HTR-8/SVneo (cell line): ENCODE measurements at regions not wholly inside any gene's neighbourhood (a gene's known extent, or its start where the extent isn't known, plus 50 kb on each side); places are given as distances from the start of the nearest gene placed in this dataset.

Experiments used
- DNase-seq: peaks from one replicate; pipeline ENCODE4 v3.0.0; 2011; ENCODE audit warnings: low spot score, mixed read lengths; ENCODE audit not compliant: insufficient read length
- FAIRE-seq: peaks from 2 replicates; lab custom pipeline; 2011; peaks lifted over from hg19 to GRCh38; lab: Jason Lieb, UNC

DNA sequence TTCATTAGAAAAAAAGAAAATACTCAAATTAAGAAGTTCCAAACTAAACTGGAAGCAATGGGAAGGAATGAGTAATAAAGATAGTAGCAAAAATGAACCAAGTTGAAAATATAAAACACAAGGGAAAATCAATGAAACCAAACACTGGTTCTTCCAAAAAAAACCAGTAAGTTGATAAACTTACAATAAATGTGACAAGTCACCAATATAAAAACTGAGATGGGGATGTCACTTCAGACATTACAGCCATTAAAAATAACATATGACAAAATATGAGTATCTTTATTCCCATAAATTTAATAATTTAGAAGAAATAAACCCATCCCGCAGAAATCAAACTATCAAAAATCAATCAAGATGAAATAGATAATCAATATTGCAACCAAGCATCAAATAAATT, 633.9 kb upstream of the RAB6C start:
- DNase-seq (no peak), FAIRE-seq (no peak)

DNA sequence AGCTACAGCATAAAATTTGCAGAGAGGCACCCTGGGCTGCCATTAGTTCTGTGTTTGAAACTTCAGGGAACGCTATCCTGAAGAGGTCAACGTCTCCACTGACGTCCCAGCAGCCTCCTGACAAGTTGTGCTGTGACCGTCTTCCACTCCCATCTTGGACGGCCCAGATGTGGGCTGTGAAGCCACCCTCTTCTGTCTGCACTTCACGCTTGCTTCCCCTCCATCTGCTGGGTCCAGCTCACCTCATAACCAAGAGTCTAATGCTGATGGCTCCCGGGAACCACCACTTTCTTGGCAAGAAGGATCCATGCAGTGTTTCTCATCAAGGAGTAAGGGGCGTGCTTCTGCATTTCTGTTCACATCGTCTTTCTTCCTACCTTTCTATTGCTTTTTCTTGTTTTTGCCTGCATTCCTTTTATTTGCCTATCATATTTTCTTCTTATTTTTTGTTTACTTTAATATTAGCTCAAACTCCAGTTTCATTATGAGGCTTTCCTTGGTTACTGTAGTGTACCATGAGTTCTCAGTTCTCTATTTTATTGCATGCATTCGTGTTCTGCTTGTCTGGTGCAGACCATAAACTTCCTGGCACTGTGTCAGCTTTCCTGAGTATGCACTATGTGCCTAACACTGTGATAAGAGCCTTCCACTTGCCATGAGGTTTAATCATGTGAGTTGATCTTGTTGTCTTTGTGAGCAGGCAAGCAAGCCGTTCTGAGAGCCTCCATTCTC, 631.8 kb upstream of the RAB6C start:
- DNase-seq = no peak
- FAIRE-seq = no peak

DNA sequence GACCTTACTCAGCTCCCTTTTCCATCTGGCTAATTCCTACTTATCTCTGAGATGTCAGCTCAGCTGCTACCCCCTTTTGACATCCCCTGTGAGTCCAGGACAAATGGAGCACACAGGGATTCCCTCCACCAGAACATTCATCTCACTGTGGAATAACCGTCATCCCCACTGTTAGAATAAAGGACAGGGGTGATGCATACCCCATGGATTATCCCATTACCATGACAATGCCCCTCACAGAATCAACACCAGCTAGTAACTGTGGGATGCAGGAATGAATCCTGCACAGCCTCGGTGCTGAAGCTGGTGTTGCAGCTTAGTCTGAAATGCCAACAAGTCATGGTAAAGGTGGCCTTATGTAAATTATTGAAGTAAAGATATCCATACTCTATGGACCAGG, 624.8 kb upstream of the RAB6C start:
- FAIRE-seq = no peak
- DNase-seq = no peak

DNA sequence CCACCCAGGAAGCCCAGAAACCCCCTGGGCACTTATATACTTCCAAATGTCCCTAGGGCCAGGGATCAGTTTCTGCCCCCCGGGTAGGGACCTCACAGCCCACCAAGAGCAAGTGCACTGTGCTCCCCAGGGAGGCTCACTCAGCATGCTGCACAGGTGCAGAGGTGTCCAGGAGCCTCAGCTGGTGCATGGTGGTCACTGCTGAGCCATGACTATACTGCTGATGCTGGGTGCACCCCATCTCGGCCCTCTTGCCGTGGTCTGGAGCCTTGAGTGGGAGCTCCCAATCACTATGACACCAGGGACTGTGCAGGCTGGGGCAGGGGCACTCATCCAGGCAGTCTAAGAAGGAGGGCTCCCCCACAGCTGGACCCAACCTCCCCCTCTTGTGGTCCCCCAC, 617.8 kb upstream of the RAB6C start:
- FAIRE-seq = no peak
- DNase-seq = no peak

DNA sequence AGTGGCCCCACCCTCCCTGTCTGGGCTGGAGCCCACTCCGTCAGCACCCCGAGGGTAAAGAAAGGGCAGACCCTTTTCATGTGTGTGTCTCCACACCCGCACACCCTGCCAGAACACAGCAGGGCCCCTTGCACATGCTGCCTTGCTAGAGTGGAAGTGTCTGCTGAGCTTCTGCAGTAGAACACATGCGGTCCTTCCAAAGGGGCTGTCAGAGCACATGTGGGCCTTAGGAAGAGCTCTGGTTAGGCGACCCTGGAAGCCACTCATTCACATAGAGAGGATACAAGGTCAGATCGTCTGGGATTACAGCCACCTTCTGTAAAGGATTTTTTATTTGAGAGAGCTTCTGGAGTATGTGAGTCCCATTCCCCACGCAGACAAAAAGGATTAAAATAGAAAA, 613.2 kb upstream of the RAB6C start:
- DNase-seq = no peak
- FAIRE-seq = no peak

DNA sequence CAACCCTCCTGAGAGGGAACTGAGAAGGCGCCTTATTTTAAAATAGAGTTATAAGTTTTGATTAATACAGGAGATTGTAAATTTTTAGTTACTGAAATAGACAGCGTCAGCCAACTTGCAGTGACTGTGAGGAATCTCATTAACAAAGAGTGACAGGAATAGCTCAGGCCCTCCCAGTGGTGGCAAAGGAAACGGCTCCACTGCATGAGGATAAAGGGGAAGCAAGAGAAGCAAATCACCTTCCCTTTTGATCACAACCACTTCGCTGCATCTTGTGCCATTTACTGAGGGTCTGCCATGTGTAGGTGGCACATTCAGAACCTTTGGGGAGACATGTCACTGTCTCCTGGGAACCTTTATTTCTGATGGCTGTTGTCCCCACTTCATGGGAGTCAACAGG, 612.4 kb upstream of the RAB6C start:
- DNase-seq (no peak), FAIRE-seq (no peak)

DNA sequence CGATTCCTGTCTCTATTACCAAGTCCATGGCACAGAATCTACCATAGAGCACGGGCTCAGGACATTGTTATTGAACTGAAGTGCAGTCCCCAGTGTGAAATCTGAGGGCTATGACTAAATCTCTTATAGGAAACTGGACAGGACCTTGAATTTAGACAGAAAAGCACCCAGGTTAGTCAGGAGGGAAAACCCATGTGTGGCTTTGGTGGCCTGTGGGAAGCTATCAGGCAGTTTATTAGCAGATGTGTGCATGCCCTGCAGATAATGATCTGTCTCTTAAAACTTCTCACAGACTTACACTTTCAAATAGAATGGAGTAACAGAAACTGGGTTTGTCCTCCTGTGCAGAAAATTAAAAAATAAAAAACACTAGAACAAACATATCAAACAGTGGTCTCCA, 610.0 kb upstream of the RAB6C start:
- no peak for DNase-seq
- no peak for FAIRE-seq

DNA sequence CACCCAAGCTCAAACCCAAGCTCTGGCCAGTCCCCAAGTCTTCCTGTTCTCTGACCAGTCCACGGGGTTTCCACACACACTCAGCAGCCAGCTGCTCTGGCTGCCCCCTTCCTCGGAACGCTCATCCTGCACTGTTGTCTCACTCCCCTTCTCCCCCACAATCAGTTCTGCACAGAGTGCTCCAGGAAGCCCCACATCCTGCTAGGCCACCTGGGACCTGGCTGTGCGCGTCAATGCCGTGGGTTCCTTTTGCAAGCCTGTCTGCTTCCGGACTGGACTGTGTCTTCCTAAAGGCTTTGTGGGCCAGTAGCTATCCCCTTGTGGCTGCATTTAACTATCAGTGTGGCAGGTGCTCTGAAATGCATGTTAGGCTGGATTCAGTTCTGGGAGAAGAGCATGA, 605.0 kb upstream of the RAB6C start:
- DNase-seq = no peak
- FAIRE-seq = no peak

DNA sequence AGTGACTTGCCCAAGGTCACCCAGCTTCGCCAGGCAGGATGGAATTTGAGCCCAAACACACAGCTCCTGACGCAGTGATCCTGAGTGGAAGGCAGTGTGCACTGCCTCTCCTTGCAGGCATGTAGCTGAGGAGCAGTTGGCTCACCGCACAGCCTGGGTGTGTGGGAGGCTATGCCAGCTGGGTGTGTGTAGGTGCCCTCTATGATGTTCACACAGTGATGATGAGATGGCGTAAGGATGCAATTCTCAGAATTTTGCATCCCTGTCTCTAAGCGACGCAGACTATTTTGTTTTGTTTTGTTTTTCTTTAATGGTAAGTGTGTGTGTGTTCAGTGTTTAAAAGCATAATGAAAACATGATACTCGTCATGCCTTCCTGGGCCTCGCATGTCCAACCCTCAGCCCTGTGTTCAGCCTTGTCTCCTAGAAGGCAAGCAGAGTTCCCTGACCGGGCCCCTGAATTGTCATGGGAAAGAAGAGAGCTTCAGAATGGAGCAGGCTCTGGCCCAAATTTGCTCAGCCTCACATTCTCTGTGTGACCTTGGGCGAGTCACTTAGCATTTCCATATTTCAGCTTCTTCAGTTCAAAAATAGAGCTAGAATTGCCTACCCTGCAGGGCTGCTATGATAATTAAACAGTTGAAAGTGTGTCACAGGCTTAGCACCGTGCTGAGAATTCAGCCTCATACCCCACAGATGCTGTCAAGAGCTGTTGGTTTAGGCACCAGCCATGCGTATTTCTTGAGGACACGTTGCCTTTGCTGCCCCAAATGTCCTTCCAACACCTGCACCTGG, 603.6 kb upstream of the RAB6C start:
- DNase-seq (no peak), FAIRE-seq (no peak)

DNA sequence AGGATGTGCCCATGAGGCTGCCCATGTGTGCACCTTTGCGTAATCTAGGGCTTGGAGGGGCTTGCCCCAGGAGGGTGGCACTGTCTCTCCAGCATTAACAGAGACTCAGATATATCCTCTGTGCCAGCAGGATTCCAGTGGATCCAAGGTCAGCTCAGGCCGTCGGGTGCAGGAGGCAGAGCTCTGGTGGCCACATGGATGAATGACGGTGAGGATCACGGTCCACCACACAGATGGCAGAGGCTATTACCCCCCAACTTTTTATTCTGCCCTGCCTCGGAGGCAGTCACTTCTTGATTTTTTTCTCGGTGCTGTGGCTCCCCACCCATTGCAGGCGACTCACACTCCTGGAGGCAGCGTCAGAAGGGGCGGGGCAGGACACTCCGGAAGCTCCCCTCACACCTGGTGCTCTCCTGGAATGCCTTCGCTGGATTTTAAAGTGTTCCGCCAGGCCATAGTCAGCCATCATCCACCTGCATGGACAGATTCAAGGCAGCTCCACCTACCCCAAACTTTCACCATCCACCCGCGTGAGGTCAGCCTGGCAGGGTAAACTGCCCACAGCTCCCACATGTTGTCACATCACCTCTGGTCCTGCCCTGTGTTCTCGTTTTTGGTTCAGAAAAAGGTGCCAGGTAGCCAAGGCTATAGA, 602.9 kb upstream of the RAB6C start:
- no peak for FAIRE-seq
- no peak for DNase-seq

DNA sequence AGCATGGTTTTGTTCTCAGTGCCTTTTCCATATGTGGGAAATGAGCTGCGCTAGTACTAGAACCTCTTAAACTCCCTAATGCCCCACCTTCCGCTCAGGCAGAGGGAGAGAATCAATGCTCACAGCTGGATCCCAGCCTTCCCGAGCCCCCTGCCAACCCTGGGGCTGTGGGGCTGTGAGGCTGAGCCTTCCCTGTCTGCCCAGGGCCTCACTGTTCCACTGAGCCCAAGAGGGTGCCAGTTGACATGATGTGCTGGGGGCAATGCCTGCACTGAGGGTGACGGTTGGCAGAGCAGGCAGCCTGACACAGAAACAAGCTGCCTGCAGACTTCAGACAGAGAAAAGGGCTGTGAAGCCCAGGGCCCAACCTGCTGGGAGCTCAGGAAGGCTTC, 602.4 kb upstream of the RAB6C start:
- FAIRE-seq (no peak), DNase-seq (no peak)

DNA sequence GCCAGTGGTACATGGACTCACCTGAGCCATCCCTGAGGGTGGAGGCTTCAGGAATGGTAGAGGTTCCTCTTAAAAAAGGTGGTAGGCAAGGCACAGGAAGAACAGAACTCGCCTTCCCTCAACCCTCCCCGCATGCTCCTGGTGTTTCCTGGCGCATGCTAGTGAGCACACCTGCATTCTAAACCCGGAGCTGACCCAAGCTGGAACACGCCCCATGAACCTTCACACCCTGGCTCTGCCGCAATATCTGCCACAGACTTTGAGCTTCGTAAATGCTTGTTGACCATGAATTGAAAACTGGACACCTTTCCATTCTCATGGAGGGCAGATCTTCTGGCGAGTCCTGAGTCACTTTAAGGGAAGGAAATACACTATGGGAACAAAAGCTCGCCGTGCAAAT, 601.3 kb upstream of the RAB6C start:
- DNase-seq = no peak
- no peak for FAIRE-seq

DNA sequence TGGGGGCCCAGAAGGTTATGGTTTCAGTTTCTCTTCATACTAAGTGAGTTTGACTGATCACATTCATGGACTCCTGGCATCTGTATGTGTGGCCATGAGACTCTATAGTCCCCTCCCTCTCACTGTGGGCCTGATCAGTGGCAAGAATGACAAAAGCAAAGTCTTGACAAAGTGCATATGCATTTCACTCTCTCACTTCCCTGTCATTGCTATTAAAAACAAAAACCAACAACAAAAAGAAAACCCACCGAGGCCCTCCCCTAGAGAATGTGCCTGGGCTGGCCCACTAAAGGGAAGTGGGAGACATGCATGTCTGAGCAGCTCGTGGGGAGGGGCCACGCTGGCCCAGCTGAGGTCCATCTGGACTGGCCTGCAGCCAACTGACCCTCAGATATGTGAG, 600.1 kb upstream of the RAB6C start:
- no peak for FAIRE-seq
- DNase-seq = no peak

DNA sequence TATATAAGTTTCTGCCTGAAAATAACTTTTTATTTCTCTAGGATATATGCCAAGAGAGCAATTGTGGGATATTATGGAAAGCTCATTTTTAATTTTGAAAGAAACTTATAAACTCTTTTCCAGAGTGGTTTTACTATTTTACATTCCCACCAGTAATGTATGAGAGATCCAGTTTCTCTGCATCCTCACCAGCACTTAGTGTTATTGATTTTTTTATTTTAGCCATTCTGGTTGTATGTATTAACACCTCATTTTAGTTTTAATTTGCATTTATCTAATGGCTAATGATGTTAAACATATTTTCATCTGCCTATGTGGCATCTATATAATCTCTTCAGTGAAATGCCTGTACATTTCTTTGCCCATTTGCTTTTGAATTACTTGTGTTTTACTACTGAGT, 597.7 kb upstream of the RAB6C start:
- FAIRE-seq (no peak), DNase-seq (no peak)

DNA sequence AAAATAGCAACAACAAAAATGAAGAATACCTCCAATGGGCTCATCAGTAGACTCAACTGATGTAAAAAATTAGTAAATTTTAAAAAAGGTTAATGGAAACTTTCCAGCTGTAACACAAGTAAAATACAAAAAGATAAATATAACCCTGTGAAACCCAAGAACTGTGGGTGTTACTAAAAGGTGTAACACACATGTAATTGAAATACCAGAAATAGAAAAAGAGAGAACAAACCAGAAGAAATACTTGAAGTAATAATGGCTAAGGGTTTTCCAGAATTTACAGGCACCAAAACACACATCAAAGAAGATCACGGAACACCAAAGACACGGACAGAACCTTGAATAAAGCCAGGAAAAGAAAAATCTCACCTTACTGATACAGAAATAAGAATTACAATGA, 590.6 kb upstream of the RAB6C start:
- FAIRE-seq = no peak

DNA sequence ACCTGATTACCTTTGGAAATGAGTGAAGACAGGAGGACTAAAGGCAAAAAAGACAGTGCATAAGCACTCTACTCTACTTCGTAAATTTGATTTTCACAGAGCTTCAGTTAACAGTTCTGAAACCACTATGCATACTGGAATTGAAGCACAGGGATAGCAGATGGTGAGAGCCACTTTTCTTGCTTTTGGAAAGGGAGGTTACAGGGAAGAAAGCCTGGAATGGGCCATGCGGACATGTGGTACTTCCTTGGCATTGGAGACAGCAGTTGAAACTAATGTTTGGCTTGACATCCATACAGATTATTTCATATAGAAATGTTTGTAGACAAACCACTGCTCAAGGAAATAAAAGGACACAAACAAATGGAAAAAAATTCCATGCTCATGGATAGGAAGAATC, 585.6 kb upstream of the RAB6C start:
- no peak for FAIRE-seq
- DNase-seq = no peak

More for the DNA sequence above, 590.6 kb upstream of the RAB6C start:
- no peak for DNase-seq

DNA sequence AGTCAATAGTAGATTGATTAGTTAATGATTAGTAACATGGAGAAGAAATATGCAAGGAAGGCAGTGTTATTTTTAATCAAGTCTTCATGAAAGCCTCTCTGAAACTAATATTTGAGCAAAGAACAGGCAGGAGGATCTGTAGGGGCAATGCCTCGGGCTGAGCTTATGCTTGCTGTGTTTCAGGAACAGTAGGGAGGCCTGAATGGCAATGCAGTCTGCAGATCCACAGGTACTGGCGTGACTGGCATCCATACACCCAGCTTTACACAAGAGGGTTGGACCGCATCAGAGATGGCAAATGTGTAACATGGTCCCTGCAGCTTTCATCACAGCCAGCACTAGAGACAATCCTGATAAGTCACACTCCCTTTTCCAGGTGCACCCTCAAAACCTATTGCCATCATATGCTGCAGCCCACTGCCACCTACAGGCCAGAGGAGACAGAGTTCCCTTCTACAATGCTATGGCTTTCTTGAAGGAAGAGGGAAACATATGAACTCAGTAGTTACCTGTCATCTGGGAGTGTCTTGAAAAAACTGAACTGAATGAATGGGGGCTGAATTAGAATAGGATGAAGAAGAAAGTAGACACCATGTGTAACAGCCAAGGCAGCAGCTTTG, 582.4 kb upstream of the RAB6C start:
- FAIRE-seq = no peak
- DNase-seq = peak; percentile 4

DNA sequence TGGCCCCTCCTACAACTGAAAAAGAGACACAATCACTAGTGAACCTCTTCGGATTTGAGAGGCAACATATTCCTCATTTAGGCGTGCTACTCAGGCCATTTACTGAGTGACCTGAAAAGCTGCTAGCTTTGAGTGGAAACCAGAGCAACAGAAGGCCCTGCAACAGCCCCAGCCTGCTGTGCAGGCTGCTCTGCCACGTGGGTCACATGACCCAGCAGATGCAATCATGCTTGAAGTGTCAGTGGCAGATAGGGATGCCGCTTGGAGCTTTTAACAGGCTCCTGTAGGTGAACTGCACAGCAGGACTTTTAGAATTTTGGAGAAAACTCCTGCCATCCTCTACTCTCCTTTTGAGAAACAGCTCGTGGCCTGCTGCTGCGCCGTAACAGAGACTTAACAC, 578.6 kb upstream of the RAB6C start:
- DNase-seq (no peak), FAIRE-seq (no peak)

DNA sequence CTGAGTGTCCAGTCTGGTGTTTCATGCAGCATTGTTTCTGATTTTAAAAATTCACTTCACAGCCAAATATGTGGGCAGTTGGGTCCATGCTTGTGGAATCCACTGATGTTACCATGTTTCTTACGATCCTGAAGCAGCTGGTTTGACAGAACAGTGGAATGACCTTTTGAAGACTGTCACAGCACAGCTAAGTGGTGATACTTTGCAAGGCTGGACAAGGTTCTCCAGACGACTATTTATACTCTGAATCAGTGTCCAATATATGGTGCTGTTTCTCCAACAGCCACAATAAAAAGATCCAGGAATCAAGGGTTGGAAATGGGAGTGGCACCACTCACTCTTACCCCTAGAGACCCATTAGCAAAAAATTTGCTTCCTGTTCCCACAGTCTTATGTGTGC, 577.4 kb upstream of the RAB6C start:
- FAIRE-seq = no peak
- DNase-seq = no peak

DNA sequence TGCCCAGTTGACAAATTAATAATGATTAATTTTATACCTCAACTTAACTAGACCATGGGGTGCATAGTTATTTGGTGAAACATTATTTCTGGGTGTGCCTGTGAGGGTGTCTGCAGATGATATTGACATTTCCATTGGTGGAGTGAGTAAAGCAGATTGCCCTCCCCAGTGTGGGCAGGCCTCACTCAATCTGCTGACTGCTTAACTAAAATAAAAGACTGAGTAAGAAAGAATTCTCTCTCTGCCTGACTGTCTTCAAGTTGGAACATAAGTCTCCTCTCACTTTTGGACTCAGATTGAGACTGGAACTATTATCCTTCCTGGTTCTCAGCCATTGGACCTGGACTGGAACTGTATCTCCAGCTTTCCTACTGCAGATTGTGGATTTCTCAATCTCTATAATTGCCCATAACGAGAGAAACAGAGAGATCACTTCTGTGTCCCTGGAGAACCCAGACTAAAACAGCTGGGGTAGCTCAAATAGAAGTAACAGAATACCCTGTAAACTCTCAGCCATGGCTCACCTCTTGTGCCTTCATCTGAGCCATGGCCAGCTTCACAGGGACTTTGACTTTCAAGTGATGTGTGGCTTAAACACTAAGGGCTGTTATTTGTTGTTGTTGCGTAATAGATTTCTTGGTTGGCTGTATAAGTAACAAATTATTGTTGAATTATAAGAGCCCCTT, 575.3 kb upstream of the RAB6C start:
- DNase-seq (no peak), FAIRE-seq (no peak)
